ENCODE measurements at regions not wholly inside any gene's neighbourhood (a gene's known extent, or its start where the extent isn't known, plus 50 kb on each side); places are given as distances from the start of the nearest gene placed in this dataset.

GRCh38 chr10:128218161-128218560 is 91.9 kb upstream of the MKI67 start:
- Histone ChIP-seq H3K4me3 (no peak overlapping the region), H3K4me1 (no peaks in the 10 kb centered on the region), H3K9me3 (no peaks in the 10 kb centered on the region), H3K27me3 (no peaks in the 10 kb centered on the region), H3K27ac (no peak overlapping the region), H3K36me3 (no peaks in the 10 kb centered on the region)
- DNase-seq, result no peak
- WGBS, 2 donors, result 84 to 85% methylated on average over 4 of the region's 4 CpGs
- no peak for TF ChIP-seq POLR2AphosphoS5 (IDR thresholded peaks at IDR 0.05)
- TF ChIP-seq, protein P1, sequence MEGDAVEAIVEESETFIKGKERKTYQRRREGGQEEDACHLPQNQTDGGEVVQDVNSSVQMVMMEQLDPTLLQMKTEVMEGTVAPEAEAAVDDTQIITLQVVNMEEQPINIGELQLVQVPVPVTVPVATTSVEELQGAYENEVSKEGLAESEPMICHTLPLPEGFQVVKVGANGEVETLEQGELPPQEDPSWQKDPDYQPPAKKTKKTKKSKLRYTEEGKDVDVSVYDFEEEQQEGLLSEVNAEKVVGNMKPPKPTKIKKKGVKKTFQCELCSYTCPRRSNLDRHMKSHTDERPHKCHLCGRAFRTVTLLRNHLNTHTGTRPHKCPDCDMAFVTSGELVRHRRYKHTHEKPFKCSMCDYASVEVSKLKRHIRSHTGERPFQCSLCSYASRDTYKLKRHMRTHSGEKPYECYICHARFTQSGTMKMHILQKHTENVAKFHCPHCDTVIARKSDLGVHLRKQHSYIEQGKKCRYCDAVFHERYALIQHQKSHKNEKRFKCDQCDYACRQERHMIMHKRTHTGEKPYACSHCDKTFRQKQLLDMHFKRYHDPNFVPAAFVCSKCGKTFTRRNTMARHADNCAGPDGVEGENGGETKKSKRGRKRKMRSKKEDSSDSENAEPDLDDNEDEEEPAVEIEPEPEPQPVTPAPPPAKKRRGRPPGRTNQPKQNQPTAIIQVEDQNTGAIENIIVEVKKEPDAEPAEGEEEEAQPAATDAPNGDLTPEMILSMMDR (IDR thresholded peaks at IDR 0.05), result no peak
- no peak for TF ChIP-seq EP300 (IDR thresholded peaks at IDR 0.05)
- no peak for TF ChIP-seq POLR2A (IDR thresholded peaks at IDR 0.05)
- intact Hi-C loops (cut with DNase I), result no loop called here

DNA sequence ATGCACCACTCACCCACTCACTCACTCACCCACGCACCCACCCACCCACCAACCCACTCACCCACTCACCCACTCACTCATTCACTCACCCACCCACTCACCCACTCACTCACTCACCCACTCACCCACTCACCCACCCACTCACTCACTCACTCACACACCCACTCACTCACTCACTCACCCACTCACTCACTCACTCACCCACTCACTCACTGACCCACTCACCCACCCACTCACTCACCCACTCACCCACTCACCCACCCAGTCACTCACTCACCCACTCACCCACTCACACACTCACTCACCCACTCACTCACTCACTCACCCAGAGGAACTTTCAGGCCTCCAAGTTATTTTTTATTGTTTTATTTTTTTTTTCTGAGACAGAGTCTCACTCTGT is 93.1 kb upstream of the MKI67 start:
- no peaks in the 10 kb centered on the region for H3K27me3 ChIP-seq
- H3K27ac ChIP-seq, result no peak overlapping the region
- 86 to 97% methylated on average over 1 of the region's 1 CpG for WGBS, 2 donors
- intact Hi-C loops (cut with DNase I), result no loop called here
- H3K9me3 ChIP-seq, result no peaks in the 10 kb centered on the region
- H3K36me3 ChIP-seq, result no peaks in the 10 kb centered on the region
- no peak for DNase-seq
- TF ChIP-seq POLR2AphosphoS5 (IDR thresholded peaks at IDR 0.05) (no peak), EP300 (IDR thresholded peaks at IDR 0.05) (no peak), POLR2A (IDR thresholded peaks at IDR 0.05) (no peak)
- TF ChIP-seq, protein P1 (IDR thresholded peaks at IDR 0.05), result no peak
- H3K4me1 ChIP-seq, result no peaks in the 10 kb centered on the region
- H3K4me3 ChIP-seq, result no peak overlapping the region

- no peak for TF ChIP-seq POLR2AphosphoS5 (IDR thresholded peaks at IDR 0.05)
- TF ChIP-seq, protein P1 (IDR thresholded peaks at IDR 0.05), result no peak
- TF ChIP-seq POLR2A (IDR thresholded peaks at IDR 0.05), result no peak
- Histone ChIP-seq H3K36me3 (no peaks in the 10 kb centered on the region), H3K4me3 (no peak overlapping the region), H3K27ac (no peak overlapping the region), H3K27me3 (no peaks in the 10 kb centered on the region), H3K4me1 (no peaks in the 10 kb centered on the region), H3K9me3 (no peaks in the 10 kb centered on the region)
- intact Hi-C loops (cut with DNase I), result no loop called here
- no peak for DNase-seq
- WGBS, 2 donors, result 23 to 75% methylated on average over 5 of the region's 5 CpGs
These were observed 93.8 kb upstream of the MKI67 start for GRCh38 chr10:128220021-128220420.

GRCh38 chr10:128221117-128221516 is 94.9 kb upstream of the MKI67 start:
- no peak overlapping the region for H3K4me3 ChIP-seq
- H3K27me3 ChIP-seq, result no peaks in the 10 kb centered on the region
- intact Hi-C loops (cut with DNase I), result no loop called here
- H3K36me3 ChIP-seq, result no peaks in the 10 kb centered on the region
- no peak for TF ChIP-seq POLR2A (IDR thresholded peaks at IDR 0.05)
- H3K27ac ChIP-seq, result no peak overlapping the region
- peaks cover 0 to 2% (median 0%) of the 10 kb centered on the region in 4 donors for H3K9me3 ChIP-seq
- no peak for DNase-seq
- H3K4me1 ChIP-seq, result no peaks in the 10 kb centered on the region
- 50 to 77% methylated on average over 11 of the region's 11 CpGs for WGBS, 2 donors

- no peaks in the 10 kb centered on the region for H3K4me1 ChIP-seq
- intact Hi-C loops (cut with DNase I), result no loop called here
- H3K36me3 ChIP-seq, result no peaks in the 10 kb centered on the region
- H3K9me3 ChIP-seq, result peaks cover 0 to 2% (median 0%) of the 10 kb centered on the region in 4 donors
- no peak for TF ChIP-seq POLR2A (IDR thresholded peaks at IDR 0.05)
- TF ChIP-seq EP300 (IDR thresholded peaks at IDR 0.05), result no peak
- no peak overlapping the region for H3K27ac ChIP-seq
- 89 to 93% methylated on average over 9 of the region's 9 CpGs for WGBS, 2 donors
- H3K27me3 ChIP-seq, result no peaks in the 10 kb centered on the region
- no peak for DNase-seq
- H3K4me3 ChIP-seq, result no peak overlapping the region
These were observed 95.6 kb upstream of the MKI67 start for GRCh38 chr10:128221807-128222206.

- Histone ChIP-seq H3K9me3 (peaks cover 0 to 2% (median 0%) of the 10 kb centered on the region in 4 donors), H3K27ac (no peak overlapping the region), H3K36me3 (no peaks in the 10 kb centered on the region), H3K27me3 (no peaks in the 10 kb centered on the region), H3K4me3 (no peak overlapping the region), H3K4me1 (no peaks in the 10 kb centered on the region)
- TF ChIP-seq POLR2AphosphoS5 (IDR thresholded peaks at IDR 0.05), result no peak
- TF ChIP-seq, protein P1 (IDR thresholded peaks at IDR 0.05), result no peak
- no peak for TF ChIP-seq POLR2A (IDR thresholded peaks at IDR 0.05)
- TF ChIP-seq EP300 (IDR thresholded peaks at IDR 0.05), result no peak
- WGBS, 2 donors, result 85 to 93% methylated on average over 11 of the region's 11 CpGs
- intact Hi-C loops (cut with DNase I), result no loop called here
- DNase-seq, result no peak
These were observed 96.2 kb upstream of the MKI67 start for GRCh38 chr10:128222332-128222849.

All from sigmoid colon (tissue), 6 donors.